ENCODE measurements at regions not wholly inside any gene's neighbourhood (a gene's known extent, or its start where the extent isn't known, plus 50 kb on each side); places are given as distances from the start of the nearest gene placed in this dataset.

DNA sequence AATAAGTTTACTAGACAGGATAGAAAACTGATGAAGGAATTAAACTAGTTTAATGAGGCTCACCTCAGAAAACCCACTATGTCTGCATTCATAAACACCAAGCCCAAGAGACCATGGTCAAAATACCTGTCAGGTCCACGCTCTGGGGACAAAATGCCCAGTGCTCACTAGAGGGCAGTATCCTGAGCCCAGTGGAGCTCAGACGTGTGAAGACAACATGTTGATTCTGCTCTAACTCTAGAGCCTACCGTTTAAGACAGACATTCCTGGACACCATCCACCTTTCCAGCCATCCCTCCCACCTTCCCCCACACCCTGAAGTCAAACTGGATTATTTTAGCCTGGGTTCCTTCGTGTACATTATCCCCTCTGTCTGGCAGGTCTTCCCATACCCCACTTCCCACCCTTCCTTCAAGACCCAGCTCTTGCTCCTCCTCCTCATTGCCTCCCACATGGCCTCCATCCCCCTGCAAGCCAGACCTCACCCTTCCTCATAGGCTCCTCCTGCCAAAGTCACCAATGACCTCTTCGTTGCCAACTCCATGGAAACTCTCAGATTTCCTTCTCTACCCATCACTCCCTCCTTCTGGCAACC, 142.3 kb upstream of the FSTL4 start:
- intact Hi-C loops (cut with DNase I): loop anchor here (5.0 kb wide), 1 partner anchor 113 kb away; no protein-coding TSS in a partner anchor
- no peak for DNase-seq (ENCODE audit: low spot score)

GRCh38 chr5:133753856-133754255, 141.5 kb upstream of the FSTL4 start:
- no peak for DNase-seq (ENCODE audit: low spot score)
- intact Hi-C loops (cut with DNase I): loop anchor here (5.0 kb wide), 1 partner anchor 113 kb away; no protein-coding TSS in a partner anchor

GRCh38 chr5:133751846-133752245, 139.5 kb upstream of the FSTL4 start:
- no peak for DNase-seq (ENCODE audit: low spot score)
- intact Hi-C loops (cut with DNase I): loop anchor here (5.0 kb wide), 1 partner anchor 115 kb away; no protein-coding TSS in a partner anchor

DNA sequence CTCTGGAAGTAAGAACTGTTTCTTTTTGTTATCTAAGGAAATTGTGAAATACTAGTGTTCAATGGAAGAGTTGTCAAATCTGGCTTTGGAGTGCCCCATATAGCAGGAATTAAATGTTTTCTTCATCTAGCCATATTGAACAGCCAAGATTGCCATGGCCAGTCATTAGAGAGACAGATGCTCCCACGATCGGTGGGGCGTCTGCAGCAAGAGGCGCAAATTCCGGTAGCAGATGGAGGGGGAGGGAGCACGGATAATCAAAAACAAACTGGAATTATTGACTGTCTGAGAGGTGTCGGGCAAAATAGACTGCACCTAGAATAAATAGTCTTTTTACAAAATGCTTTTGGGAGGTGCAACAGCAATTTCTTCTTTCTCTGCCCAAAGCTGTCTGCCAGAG, 139.1 kb upstream of the FSTL4 start:
- no peak for DNase-seq (ENCODE audit: low spot score)
- intact Hi-C loops (cut with DNase I): loop anchor here (5.0 kb wide), 1 partner anchor 116 kb away; no protein-coding TSS in a partner anchor

- intact Hi-C loops (cut with DNase I): loop anchor here (5.0 kb wide), 1 partner anchor 116 kb away; no protein-coding TSS in a partner anchor
These were observed 138.5 kb upstream of the FSTL4 start for GRCh38 chr5:133750856-133751255.

GRCh38 chr5:133750356-133750755, 138.0 kb upstream of the FSTL4 start:
- no peak for DNase-seq (ENCODE audit: low spot score)
- intact Hi-C loops (cut with DNase I): loop anchor here (5.0 kb wide), 1 partner anchor 117 kb away; no protein-coding TSS in a partner anchor

More at GRCh38 chr5:133750856-133751255, 138.5 kb upstream of the FSTL4 start:
- DNase-seq (ENCODE audit: low spot score): no peak

DNA sequence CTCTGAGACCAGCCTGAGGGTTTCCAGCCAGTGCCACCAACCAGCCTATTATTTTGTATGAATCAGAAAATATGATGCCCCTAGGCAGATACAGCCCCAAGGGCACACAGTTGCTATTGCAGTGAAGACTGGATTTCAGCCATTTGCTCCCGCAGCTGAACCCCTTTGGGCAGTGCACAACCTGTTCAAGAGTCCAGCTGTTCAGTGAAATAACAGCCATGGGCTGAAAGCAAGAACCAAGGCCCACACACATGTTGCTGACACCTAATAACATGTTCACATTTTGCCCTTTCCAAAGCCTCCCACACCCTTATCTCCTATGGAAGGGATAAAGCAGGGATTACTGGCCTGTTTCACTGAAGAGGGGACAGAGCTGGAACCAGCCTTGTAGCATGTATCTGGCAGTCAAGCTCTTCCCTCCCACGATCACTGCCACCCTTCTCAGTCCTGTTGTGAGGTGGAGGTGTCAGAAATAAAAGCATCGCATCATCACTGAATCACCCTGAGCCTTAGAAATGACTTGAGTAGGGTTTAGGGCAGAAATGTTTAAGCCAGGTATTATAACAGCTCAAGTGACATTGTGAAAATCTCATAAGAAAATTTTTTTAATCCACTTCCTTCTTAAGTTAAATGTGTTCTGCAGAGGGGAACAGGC, 137.1 kb upstream of the FSTL4 start:
- intact Hi-C loops (cut with DNase I): no loop called here
- DNase-seq (ENCODE audit: low spot score): no peak

DNA sequence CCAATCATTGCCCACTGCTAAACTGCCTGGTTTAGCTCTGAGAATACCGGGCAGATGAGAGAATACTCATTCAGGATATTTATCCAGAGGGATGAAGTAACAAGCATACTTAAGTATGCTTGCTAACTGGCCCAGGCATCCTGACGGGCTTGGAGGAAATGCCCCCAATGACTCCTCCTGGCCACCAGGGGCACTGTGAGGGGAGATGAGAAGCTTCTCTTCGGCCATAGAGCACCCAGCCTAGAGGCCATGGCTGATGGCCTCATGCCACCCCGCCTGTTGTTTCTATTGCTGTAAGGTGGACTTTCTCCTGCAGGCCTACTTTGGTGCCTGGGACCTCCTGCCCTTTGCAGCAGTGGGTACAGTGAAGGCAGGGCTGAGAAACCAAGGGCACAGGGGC, 134.5 kb upstream of the FSTL4 start:
- intact Hi-C loops (cut with DNase I): no loop called here
- DNase-seq (ENCODE audit: low spot score): no peak

- intact Hi-C loops (cut with DNase I): no loop called here
- no peak for DNase-seq (ENCODE audit: low spot score)
These were observed 132.6 kb upstream of the FSTL4 start for GRCh38 chr5:133744960-133745308.

DNA sequence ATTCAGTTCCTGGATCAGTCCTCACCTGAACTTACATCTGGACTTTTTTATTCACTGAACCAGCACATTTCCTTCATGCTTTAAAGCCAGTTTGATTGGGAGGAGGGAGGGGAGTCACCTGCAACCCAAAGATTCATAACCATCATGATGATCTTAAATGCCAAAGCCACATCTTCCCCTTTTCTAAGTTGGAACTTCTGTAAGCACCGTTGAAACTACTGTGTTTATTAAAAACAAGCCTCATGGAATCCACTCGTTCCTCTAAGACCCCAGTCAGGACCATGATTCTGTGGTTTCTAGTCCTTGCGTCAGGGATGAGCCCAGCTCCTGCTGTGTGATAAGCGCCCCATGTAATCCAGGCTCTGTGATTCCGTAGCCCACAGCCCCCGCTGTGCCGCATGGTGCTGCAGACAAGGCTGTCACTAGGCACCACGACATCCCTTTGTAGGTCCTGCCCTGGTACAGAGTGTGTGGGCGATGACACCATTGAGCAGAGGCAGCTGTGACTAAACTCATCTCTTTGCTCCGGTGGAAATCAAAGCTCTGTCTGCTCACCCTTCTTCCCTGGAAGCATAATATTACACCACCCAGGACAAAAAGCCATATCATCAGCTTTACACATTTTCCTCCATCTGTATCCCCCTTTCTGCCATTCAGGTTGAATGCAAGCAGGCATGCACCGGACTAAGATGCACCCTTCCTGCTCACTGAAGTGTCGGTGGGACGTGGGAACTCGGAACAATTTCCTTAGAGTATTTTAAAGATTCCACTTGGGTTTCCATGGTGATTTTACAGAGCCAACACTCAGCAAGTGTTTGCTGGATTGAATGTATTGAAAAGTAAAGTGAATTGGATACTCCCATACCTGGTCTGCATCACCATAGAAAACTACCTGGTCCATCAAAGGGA, 132.0 kb upstream of the FSTL4 start:
- DNase-seq (ENCODE audit: low spot score): no peak
- intact Hi-C loops (cut with DNase I): no loop called here

- intact Hi-C loops (cut with DNase I): no loop called here
- no peak for DNase-seq (ENCODE audit: low spot score)
These were observed 130.2 kb upstream of the FSTL4 start for GRCh38 chr5:133742431-133742988.

DNA sequence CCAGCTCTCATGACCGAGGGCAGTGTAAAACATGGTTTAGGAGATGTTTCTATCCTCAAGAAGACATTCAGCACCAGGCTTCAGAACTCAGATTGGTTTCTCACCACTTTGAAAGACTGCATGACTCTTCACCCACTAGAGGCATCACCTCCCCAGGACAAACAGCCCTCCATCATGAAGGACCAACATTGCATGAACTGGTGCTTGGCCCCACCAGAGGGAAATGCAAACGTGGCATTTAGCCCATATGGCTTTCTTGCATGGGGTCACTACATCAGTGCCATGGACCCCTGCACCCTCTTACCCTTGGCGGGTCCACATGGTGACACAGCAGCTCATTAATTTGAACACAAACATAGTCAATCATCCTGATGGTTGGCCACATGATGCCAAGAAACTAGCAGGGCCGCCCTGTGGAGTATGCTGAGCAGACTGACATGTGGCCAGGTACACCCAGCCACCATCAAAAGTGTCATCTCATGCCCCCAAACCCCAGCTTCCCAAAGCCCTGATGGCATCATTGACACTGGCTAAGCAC, 129.5 kb upstream of the FSTL4 start:
- no peak for DNase-seq (ENCODE audit: low spot score)
- intact Hi-C loops (cut with DNase I): no loop called here

DNA sequence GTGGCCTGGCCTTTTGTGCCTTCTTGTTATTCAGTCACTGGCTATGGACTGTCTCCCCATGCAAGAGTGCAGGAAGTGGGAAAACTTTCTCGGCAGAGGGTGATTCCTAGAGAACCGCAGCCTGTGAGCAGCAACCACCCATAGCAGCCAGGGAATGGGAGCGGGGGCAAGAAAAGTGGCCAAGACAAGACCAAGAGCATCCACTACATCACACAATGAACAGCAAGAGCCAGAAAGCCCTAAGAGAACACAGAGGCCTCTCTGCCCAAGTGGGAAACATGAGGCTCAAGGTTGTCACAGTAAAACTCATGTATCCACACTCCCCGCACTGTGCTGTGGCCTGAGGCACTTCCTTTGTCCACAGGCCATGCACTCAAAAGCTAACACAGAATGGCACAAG, 129.1 kb upstream of the FSTL4 start:
- intact Hi-C loops (cut with DNase I): no loop called here
- no peak for DNase-seq (ENCODE audit: low spot score)

- no peak for DNase-seq (ENCODE audit: low spot score)
- intact Hi-C loops (cut with DNase I): no loop called here
These were observed 126.9 kb upstream of the FSTL4 start for GRCh38 chr5:133739181-133739780.

DNA sequence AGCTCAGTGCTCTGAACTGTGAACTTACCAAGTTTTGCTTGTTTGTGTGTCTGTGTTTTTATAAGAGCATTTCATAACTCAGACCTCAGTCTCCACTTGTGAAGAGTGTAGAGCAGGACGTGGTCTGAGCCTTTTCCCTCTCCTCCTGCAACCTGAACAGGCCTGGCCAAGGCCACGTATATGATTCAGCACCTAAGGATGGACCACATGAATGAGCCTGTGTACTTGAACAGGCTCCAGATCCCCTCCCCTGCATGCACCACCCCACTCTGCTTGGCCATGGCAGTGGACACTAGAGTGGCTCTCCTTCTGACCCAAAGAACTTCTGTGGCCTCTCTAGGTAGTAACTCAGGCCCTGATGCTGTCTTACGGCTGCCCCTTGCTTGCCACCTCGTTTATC, 125.9 kb upstream of the FSTL4 start:
- no peak for DNase-seq (ENCODE audit: low spot score)
- intact Hi-C loops (cut with DNase I): no loop called here

DNA sequence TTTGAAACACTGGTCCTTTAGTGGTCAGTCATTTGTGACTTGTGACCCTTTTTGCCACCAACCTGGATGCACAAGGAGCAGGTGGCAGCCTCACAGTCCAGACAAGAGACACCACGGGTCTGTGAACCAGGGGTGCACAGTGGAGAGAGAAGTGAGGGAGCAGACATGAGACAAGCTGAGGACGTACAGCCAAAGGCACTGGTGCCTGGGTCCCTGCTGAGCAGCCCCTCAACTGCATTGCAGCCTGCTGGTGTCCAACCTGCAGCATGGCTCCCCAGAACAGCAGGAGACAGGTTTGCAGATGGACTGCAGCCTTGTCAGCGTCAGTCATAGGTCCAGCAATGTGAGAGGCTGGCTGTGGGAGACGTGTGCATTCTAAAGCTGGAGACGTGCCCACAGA, 124.2 kb upstream of the FSTL4 start:
- intact Hi-C loops (cut with DNase I): no loop called here

DNA sequence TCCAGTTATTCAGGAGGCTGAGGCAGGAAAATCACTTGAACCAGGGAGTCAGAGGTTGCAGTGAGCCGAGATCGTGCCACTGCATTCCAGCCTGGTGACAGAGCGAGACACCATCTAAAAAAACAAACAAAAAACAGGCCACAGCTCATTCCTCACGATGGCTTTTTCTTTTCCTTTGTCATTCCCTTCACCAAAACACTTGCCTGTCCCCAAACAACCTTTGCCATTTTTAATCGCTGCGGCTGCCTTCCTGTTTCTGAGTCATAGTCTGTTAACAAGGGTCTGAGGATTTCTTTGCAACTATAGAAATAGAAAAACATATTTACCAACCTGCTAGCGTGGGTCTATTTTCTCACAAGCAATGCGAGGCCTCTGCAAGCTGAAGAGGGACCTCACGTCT, 123.0 kb upstream of the FSTL4 start:
- intact Hi-C loops (cut with DNase I): no loop called here
- no peak for DNase-seq (ENCODE audit: low spot score)

More for the DNA sequence above, 124.2 kb upstream of the FSTL4 start:
- DNase-seq (ENCODE audit: low spot score): no peak

GRCh38 chr5:133734916-133735315, 122.6 kb upstream of the FSTL4 start:
- intact Hi-C loops (cut with DNase I): no loop called here
- no peak for DNase-seq (ENCODE audit: low spot score)

DNA sequence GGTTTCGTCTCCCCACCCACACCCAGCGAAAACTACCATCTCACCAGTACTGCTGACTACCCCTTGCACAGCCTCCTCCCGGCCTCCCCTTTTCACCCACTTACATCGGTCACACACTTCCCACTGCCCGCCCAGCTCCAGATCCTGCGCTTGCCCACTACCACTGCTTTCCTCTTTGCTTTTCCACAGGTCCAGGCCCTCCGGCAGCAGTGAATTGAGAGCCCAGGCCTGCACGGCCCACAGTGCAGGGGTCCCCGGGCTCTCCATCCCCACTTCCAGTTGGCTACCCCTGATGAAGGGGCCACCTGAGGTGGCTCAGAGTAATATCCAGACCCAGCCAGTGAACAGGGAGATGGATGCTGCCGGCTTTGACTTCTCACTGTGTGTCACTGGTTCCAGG, 120.2 kb upstream of the FSTL4 start:
- no peak for DNase-seq (ENCODE audit: low spot score)
- intact Hi-C loops (cut with DNase I): no loop called here

Measured in cardiac septum (tissue), 1 donor.